ENCODE measurements at regions not wholly inside any gene's neighbourhood (a gene's known extent, or its start where the extent isn't known, plus 50 kb on each side); places are given as distances from the start of the nearest gene placed in this dataset.
A peak's percentile ranks its signal among the peaks of the same experiment; 100 is the strongest.

DNA sequence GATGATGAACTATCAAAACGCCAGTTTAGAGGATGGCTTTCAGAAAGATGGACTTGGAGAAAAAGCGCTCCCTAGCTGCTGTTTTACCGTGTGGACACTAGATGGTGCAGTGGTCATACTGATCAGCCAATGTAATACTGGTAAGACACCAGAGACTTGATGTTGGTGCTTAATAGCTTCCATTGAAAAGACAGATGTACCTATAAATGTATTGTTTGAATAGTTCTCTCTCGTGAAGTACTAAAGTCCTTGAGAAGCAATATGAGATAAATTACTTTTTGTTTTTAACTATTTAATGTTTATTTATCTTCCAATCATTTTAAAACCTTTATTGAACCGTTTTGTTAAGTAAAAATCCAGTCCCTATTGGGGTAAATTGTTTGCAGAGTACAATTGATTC is 63.9 kb upstream of the FUCA2 start:
- H3K4me3 ChIP-seq (ENCODE audit: low read depth, low read length) = no peak overlapping the region
- DNase-seq (ENCODE audit: low read depth) = peak; percentile 85
- TF ChIP-seq, protein P1, sequence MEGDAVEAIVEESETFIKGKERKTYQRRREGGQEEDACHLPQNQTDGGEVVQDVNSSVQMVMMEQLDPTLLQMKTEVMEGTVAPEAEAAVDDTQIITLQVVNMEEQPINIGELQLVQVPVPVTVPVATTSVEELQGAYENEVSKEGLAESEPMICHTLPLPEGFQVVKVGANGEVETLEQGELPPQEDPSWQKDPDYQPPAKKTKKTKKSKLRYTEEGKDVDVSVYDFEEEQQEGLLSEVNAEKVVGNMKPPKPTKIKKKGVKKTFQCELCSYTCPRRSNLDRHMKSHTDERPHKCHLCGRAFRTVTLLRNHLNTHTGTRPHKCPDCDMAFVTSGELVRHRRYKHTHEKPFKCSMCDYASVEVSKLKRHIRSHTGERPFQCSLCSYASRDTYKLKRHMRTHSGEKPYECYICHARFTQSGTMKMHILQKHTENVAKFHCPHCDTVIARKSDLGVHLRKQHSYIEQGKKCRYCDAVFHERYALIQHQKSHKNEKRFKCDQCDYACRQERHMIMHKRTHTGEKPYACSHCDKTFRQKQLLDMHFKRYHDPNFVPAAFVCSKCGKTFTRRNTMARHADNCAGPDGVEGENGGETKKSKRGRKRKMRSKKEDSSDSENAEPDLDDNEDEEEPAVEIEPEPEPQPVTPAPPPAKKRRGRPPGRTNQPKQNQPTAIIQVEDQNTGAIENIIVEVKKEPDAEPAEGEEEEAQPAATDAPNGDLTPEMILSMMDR (IDR thresholded peaks at IDR 0.05; ENCODE audit: low read depth, low read length) = peak; percentile 90
- no peak for TF ChIP-seq POLR2A (IDR thresholded peaks at IDR 0.05; ENCODE audit: extremely low read depth, insufficient read length)

DNA sequence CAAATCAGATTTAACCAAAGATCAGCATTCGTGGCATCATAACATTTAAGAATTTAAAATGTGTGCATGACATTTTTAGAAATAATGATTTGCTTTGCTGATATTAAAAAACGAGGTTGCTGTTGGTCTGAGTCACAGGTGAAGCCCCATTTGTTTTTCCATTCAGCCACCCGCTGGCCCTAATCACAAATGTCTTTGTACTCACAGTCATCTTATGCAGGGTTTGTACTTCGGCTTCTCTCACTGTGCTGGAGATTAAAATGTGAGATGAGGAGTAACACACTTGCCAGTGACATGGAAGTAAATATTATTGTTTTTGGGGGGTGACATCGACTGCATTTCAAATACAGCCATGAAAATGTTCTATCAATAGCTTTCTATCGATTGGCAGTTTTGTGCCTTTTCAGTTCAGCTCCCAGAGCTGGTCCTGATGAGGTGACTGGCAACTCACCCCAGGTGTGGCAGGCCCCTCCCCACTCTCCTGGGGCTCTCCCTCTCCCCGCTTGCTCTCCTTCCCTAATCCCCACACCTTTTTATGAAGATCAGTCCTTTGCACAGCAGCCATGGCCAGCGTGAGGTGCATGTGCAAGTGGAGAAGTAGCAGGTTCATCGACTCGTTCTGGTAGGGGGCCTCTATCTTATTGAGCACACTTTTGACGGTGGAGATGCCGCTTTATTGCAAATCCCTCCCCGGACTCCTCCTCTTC is 58.8 kb upstream of the FUCA2 start:
- H3K4me3 ChIP-seq (ENCODE audit: low read depth, low read length) = no peak overlapping the region
- DNase-seq (ENCODE audit: low read depth) = no peak
- TF ChIP-seq MYC (IDR thresholded peaks at IDR 0.05; ENCODE audit: low read depth, low read length) (no peak), POLR2A (IDR thresholded peaks at IDR 0.05; ENCODE audit: extremely low read depth, insufficient read length) (no peak)
- TF ChIP-seq, protein P1 (IDR thresholded peaks at IDR 0.05; ENCODE audit: low read depth, low read length) = no peak
- TF ChIP-seq, protein P2, sequence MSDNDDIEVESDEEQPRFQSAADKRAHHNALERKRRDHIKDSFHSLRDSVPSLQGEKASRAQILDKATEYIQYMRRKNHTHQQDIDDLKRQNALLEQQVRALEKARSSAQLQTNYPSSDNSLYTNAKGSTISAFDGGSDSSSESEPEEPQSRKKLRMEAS (IDR thresholded peaks at IDR 0.05; ENCODE audit: low read depth, low read length) = no peak

DNA sequence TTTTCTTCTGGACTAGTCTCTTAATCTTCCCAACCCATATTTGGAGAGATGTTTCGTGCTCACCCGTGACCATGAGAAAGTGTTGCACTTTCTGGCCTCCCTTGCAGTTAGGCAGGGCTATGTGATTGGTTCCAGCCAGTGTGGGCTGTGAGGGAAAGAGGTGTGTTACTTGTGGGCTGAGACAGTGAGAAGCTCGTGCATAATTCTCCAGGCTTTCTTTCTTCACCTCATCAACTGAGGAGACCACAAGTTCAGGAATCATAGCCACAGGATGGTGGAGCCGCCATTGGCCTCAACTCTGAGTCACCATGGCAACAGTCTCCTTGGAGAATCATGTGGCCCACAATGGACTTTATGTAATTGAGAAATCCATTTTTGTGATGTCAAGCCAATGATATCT is 57.5 kb upstream of the FUCA2 start:
- H3K4me3 ChIP-seq (ENCODE audit: low read depth, low read length) = no peak overlapping the region
- DNase-seq (ENCODE audit: low read depth) = no peak
- TF ChIP-seq, protein P2 (IDR thresholded peaks at IDR 0.05; ENCODE audit: low read depth, low read length) = no peak
- TF ChIP-seq, protein P1 (IDR thresholded peaks at IDR 0.05; ENCODE audit: low read depth, low read length) = no peak
- no peak for TF ChIP-seq POLR2A (IDR thresholded peaks at IDR 0.05; ENCODE audit: extremely low read depth, insufficient read length)
- no peak for TF ChIP-seq MYC (IDR thresholded peaks at IDR 0.05; ENCODE audit: low read depth, low read length)

DNA sequence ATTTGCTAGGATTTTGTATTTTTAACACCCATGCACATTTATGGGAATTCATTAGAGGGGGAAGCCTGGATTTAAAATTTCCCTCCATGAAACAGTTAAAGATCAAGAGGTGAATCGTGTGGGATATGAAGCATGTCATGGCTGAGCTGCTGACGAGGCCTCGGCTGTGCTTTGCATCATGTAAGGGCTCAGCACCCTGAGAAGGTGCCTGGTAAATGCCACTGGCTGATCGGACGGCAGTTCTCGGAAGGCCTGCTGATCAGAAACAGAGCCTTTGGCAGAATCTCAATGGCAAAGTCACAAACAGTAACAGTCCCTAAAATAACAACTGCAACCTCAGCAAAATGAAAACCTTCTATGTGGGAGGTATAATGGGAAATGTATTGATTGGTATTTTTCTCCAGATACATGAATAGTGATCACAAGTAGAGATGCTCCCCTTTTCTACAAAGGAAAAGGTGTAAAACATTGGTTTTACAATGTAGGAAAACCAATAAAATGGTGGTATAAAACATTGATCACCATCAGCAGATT is 53.0 kb upstream of the FUCA2 start:
- TF ChIP-seq POLR2A (IDR thresholded peaks at IDR 0.05; ENCODE audit: extremely low read depth, insufficient read length) (no peak), MYC (IDR thresholded peaks at IDR 0.05; ENCODE audit: low read depth, low read length) (no peak)
- TF ChIP-seq, protein P2 (IDR thresholded peaks at IDR 0.05; ENCODE audit: low read depth, low read length) = no peak
- TF ChIP-seq, protein P1 (IDR thresholded peaks at IDR 0.05; ENCODE audit: low read depth, low read length) = no peak
- no peak overlapping the region for H3K4me3 ChIP-seq (ENCODE audit: low read depth, low read length)
- no peak for DNase-seq (ENCODE audit: low read depth)

DNA sequence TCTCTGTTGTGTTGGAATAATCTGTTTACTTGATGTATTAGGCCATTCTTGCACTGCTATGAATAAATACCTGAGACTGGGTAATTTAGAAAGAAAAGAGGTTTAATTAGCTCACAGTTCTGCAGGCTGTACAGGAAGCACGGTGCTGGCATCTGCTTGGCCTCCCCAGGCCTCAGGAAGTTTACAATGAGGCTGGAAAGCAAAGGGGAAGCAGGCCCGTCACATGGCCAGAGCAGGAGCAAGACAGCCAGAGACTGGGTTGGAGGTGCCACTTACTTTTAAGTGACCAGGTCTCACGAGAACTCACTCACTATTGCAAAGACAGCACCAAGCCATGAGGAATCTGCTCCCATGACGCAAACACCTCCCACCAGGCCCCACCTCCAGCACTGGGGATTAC is 50.6 kb upstream of the FUCA2 start:
- H3K4me3 ChIP-seq (ENCODE audit: low read depth, low read length) = no peak overlapping the region
- TF ChIP-seq, protein P1 (IDR thresholded peaks at IDR 0.05; ENCODE audit: low read depth, low read length) = no peak
- TF ChIP-seq POLR2A (IDR thresholded peaks at IDR 0.05; ENCODE audit: extremely low read depth, insufficient read length) = no peak
- no peak for TF ChIP-seq MYC (IDR thresholded peaks at IDR 0.05; ENCODE audit: low read depth, low read length)
- TF ChIP-seq, protein P2 (IDR thresholded peaks at IDR 0.05; ENCODE audit: low read depth, low read length) = no peak
- no peak for DNase-seq (ENCODE audit: low read depth)
